ENCODE measurements at regions not wholly inside any gene's neighbourhood (a gene's known extent, or its start where the extent isn't known, plus 50 kb on each side); places are given as distances from the start of the nearest gene placed in this dataset.
A peak's percentile ranks its signal among the peaks of the same experiment; 100 is the strongest.

- Histone ChIP-seq H3K4me1 (replicated peaks in 1 of 2; ENCODE audit: control insufficient read depth in 2 of 2, insufficient read depth in 2 of 2, low read length in 2 of 2) (no peaks in the 10 kb centered on the region), H3K36me3 (ENCODE audit: control insufficient read depth, insufficient read depth, low read length) (no peaks in the 10 kb centered on the region), H3K27ac (ENCODE audit: extremely low read depth, low read depth, low read length) (no peak overlapping the region), H3K4me2 (ENCODE audit: insufficient read depth, low read length) (no peak overlapping the region), H3K4me3 (no peak overlapping the region), H3K9me1 (ENCODE audit: control insufficient read depth, insufficient read depth, low read length) (no peaks in the 10 kb centered on the region), H3K9me3 (replicated peaks; ENCODE audit: control insufficient read depth, insufficient read depth, low read depth, low read length) (peaks cover 6% of the 10 kb centered on the region; the same call in 1 of the 2 replicates), H2AFZ (ENCODE audit: low read depth, low read length) (no peak overlapping the region), H4K20me1 (replicated peaks; ENCODE audit: control insufficient read depth, insufficient read depth, low read length) (no peaks in the 10 kb centered on the region), H3K9ac (ENCODE audit: insufficient read depth in 1 of 2, low read depth in 2 of 2, low read length in 2 of 2) (no peak overlapping the region), H3K27me3 (ENCODE audit: control insufficient read depth in 2 of 2, insufficient read depth in 2 of 2, low read length in 2 of 2) (no peaks in the 10 kb centered on the region; a peak in 1 of 5 replicates), H3K79me2 (ENCODE audit: control insufficient read depth, insufficient read depth, low read length) (no peaks in the 10 kb centered on the region)
- ChIA-PET POLR2A (no interaction called here), CTCF (ENCODE audit: low intra/inter-chr PET ratio) (no interaction called here)
- FAIRE-seq (no peak), ATAC-seq (no peak), DNase-seq (ENCODE audit: extremely low read depth in 1 of 4, low spot score in 3 of 4) (no peak)
- 1% methylated on average over 5 of the region's 5 CpGs for whole genome bisulfite sequencing (ENCODE audit: insufficient coverage, low coverage, missing lambda C conversion rate)
- TF ChIP-seq PML (IDR thresholded peaks at IDR 0.05; ENCODE audit: low read length) (no peak), FOSL1 (tag; conservative IDR thresholded peaks at IDR 0.05) (0 out of 2 replicates have a peak, but pooled peaks have one; percentile 35), CHD2 (IDR thresholded peaks at IDR 0.05; ENCODE audit: low read depth, low read length) (no peak), MAFG (tag; conservative IDR thresholded peaks at IDR 0.05) (no peak), FOXP4 (CRISPR knock-in tag; IDR thresholded peaks at IDR 0.05; ENCODE audit: borderline replicate concordance) (no peak), ZNF140 (CRISPR knock-in tag; IDR thresholded peaks at IDR 0.05) (no peak), PTTG1 (tag; IDR thresholded peaks at IDR 0.05; ENCODE audit: low read depth) (no peak), ATF3 (IDR thresholded peaks at IDR 0.05) (peak; percentile 41; the same call in 1 of the 2 replicates), ATF3 (CRISPR knock-in tag; conservative IDR thresholded peaks at IDR 0.05) (no peak), ZBTB34 (CRISPR knock-in tag; IDR thresholded peaks at IDR 0.05) (no peak), LEF1 (IDR thresholded peaks at IDR 0.05) (no peak), MCM5 (IDR thresholded peaks at IDR 0.05; ENCODE audit: low read depth) (no peak)
- no TSS peak for BruUV-seq (replicated peaks)
- in situ Hi-C loops (cut with MboI) = no loop called here
- intact Hi-C loops (cut with micrococcal nuclease) = no loop called here
Observed at GRCh38 chr15:44882499-44882968, 74.0 kb upstream of the TERB2 start.

Measured in K562 (cell line).